AG09309 (cell line): ENCODE measurements at regions not wholly inside any gene's neighbourhood (a gene's known extent, or its start where the extent isn't known, plus 50 kb on each side); places are given as distances from the start of the nearest gene placed in this dataset.

ENCODE experiments used
- DNase-seq: peaks from one replicate; pipeline ENCODE4 v3.0.0-alpha.2; 2010; ENCODE audit warnings: low read depth
- H3K4me3 ChIP-seq: 2 replicates; pipeline ENCODE4 v1.5.1; 2011; ENCODE audit warnings: mild to moderate bottlenecking, low read depth, low read length, moderate library complexity; ENCODE audit not compliant: control insufficient read depth
- TF ChIP-seq, protein P1 (sequence below): IDR thresholded peaks from 2 replicates; pipeline ENCODE4 v1.5.1; 2011; ENCODE audit warnings: mild to moderate bottlenecking, low read depth, low read length, inconsistent platforms; ENCODE audit not compliant: insufficient read depth, control insufficient read depth; ENCODE audit errors: missing control alignments

- no peak overlapping the region for H3K4me3 ChIP-seq
- TF ChIP-seq, protein P1, sequence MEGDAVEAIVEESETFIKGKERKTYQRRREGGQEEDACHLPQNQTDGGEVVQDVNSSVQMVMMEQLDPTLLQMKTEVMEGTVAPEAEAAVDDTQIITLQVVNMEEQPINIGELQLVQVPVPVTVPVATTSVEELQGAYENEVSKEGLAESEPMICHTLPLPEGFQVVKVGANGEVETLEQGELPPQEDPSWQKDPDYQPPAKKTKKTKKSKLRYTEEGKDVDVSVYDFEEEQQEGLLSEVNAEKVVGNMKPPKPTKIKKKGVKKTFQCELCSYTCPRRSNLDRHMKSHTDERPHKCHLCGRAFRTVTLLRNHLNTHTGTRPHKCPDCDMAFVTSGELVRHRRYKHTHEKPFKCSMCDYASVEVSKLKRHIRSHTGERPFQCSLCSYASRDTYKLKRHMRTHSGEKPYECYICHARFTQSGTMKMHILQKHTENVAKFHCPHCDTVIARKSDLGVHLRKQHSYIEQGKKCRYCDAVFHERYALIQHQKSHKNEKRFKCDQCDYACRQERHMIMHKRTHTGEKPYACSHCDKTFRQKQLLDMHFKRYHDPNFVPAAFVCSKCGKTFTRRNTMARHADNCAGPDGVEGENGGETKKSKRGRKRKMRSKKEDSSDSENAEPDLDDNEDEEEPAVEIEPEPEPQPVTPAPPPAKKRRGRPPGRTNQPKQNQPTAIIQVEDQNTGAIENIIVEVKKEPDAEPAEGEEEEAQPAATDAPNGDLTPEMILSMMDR = no peak
- no peak for DNase-seq
These were observed 288.4 kb upstream of the DEPDC1 start for GRCh38 chr1:68785328-68785727.

DNA sequence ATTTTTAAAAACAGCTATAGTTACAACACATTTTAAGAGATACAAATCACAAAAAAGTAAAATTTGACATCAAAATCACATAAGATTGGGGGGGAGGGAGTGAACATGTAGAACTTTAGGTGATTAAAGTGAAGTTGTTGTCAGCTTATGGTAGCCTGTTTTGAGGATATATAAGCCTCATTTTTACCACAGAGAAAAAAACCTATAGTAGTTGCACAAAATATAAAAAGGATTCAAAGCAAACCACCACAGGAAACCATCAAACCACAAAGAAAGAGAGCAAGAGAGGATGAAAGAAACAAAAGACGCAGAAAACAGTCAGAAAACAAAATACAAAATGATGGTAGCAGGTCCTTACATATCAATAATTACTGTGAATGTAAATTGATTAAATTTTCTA, 291.9 kb upstream of the DEPDC1 start:
- H3K4me3 ChIP-seq = no peak overlapping the region
- DNase-seq = no peak
- TF ChIP-seq, protein P1 = no peak

GRCh38 chr1:68791800-68792199, 294.9 kb upstream of the DEPDC1 start:
- TF ChIP-seq, protein P1 = no peak
- DNase-seq = no peak
- H3K4me3 ChIP-seq = no peak overlapping the region

GRCh38 chr1:68795956-68796355, 299.1 kb upstream of the DEPDC1 start:
- no peak overlapping the region for H3K4me3 ChIP-seq
- DNase-seq = no peak
- TF ChIP-seq, protein P1 = no peak

GRCh38 chr1:68796888-68797287, 300.0 kb upstream of the DEPDC1 start:
- no peak overlapping the region for H3K4me3 ChIP-seq
- TF ChIP-seq, protein P1 = no peak
- DNase-seq = no peak

DNA sequence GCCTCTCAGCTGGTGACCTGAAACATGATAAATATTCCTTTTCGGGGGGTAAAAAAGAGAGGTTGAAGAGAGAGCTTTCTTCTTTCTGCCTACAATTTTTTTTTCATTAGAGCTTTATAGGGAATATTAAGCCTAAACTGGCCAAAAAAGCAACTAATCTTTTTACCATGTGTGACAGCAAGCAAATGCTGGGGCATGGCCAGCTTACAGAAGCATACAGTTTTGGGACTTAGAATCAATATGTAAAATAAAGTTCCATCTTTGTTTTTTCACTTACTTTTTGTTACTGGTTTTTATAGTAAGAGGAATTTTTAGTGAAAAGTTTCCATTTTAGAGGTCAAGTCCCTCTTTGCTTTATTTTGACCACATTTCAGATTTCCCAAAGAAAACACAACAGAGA, 301.2 kb upstream of the DEPDC1 start:
- DNase-seq = no peak
- no peak overlapping the region for H3K4me3 ChIP-seq
- TF ChIP-seq, protein P1 = no peak

- DNase-seq = no peak
These were observed 302.2 kb upstream of the DEPDC1 start for GRCh38 chr1:68799096-68799495.

More at GRCh38 chr1:68799096-68799495, 302.2 kb upstream of the DEPDC1 start:
- TF ChIP-seq, protein P1 = no peak
- no peak overlapping the region for H3K4me3 ChIP-seq
